ENCODE measurements at regions not wholly inside any gene's neighbourhood (a gene's known extent, or its start where the extent isn't known, plus 50 kb on each side); places are given as distances from the start of the nearest gene placed in this dataset.

DNA sequence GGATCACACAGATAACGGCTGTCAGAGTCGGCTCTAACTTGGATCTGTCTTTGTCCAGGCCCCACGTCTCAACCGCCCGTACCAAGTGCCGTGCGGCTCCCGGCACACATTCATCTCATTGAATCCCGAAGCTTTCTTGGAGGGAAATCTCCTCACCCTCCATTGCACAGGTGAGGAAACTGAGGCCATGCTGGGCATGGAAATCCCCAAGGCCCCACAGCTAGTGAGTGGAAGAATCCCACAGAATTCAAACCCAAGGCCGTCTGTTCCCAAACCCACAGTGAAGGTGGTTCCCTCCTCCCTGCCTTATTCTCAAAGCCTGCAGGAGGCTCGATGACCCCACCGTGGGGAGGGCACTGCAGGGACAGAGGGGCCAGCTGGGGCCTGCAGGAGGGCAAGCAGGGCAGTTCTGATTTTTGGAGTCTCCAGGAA is 437.9 kb downstream of the MATN1 start:
- POLR2A ChIA-PET, result no interaction called here
- H3K9ac ChIP-seq (ENCODE audit: low read length), result no peak overlapping the region
- DNase-seq (ENCODE audit: low read depth, low spot score) (no peak), ATAC-seq (no peak)
- no peak overlapping the region for H3K4me3 ChIP-seq (replicated peaks in 1 of 2; ENCODE audit: low read depth in 1 of 2, low read length in 2 of 2)
- intact Hi-C loops (cut with micrococcal nuclease), result no loop called here
- BruUV-seq (replicated peaks), result no TSS peak
- CTCF ChIA-PET, result no interaction called here
- no peaks in the 10 kb centered on the region for H3K4me1 ChIP-seq (ENCODE audit: control insufficient read depth in 1 of 2, insufficient read depth in 2 of 2, low read length in 2 of 2)
- H3K9me2 ChIP-seq (ENCODE audit: insufficient read depth), result no peaks in the 10 kb centered on the region
- H3K27ac ChIP-seq (ENCODE audit: low read depth, low read length), result no peak overlapping the region
- no peak overlapping the region for H2AFZ ChIP-seq (ENCODE audit: low read depth, low read length, poor library complexity, severe bottlenecking)
- H3K36me3 ChIP-seq (ENCODE audit: control insufficient read depth in 1 of 2, insufficient read depth in 2 of 2, low read length in 2 of 2), result no peaks in the 10 kb centered on the region
- H3K4me2 ChIP-seq (ENCODE audit: low read length), result no peak overlapping the region
- TF ChIP-seq EZH2phosphoT487 (IDR thresholded peaks at IDR 0.05; ENCODE audit: borderline replicate concordance) (no peak), JUND (IDR thresholded peaks at IDR 0.05) (no peak), EZH2 (IDR thresholded peaks at IDR 0.05) (no peak), TCF7L2 (IDR thresholded peaks at IDR 0.05; ENCODE audit: borderline replicate concordance, extremely low read depth, insufficient read depth, insufficient read length) (no peak), RAD21 (IDR thresholded peaks at IDR 0.05; ENCODE audit: low read depth) (no peak)
- H3K27me3 ChIP-seq (ENCODE audit: insufficient read depth, low read length), result peaks cover 40% of the 10 kb centered on the region
- no peaks in the 10 kb centered on the region for H3K79me2 ChIP-seq (ENCODE audit: insufficient read depth, low read length)
- RAD21 ChIA-PET (ENCODE audit: low non-redundant PET in 1 of 2, low total read pairs in 2 of 2, uncharacterized antibody in 2 of 2, unreplicated experiment in 2 of 2), result no interaction called here
- H4K20me1 ChIP-seq (ENCODE audit: insufficient read depth), result no peaks in the 10 kb centered on the region
- H3K9me3 ChIP-seq (ENCODE audit: control insufficient read depth in 1 of 2, insufficient read depth in 1 of 2, low read depth in 1 of 2, low read length in 2 of 2), result no peaks in the 10 kb centered on the region

- H3K27me3 ChIP-seq (ENCODE audit: insufficient read depth, low read length), result peaks cover 41% of the 10 kb centered on the region
- no peak for DNase-seq (ENCODE audit: low read depth, low spot score)
- RAD21 ChIA-PET (ENCODE audit: low non-redundant PET in 1 of 2, low total read pairs in 2 of 2, uncharacterized antibody in 2 of 2, unreplicated experiment in 2 of 2), result no interaction called here
- H3K9me3 ChIP-seq (ENCODE audit: control insufficient read depth in 1 of 2, insufficient read depth in 1 of 2, low read depth in 1 of 2, low read length in 2 of 2), result no peaks in the 10 kb centered on the region
- no TSS peak for BruUV-seq (replicated peaks)
- POLR2A ChIA-PET, result interaction anchor here (0.6 kb wide), 1 partner anchor 1168 kb away, joined by 3 read pairs; no protein-coding TSS in a partner anchor
- intact Hi-C loops (cut with micrococcal nuclease), result no loop called here
- no peak overlapping the region for H3K27ac ChIP-seq (ENCODE audit: low read depth, low read length)
- H3K9me2 ChIP-seq (ENCODE audit: insufficient read depth), result no peaks in the 10 kb centered on the region
- no peaks in the 10 kb centered on the region for H3K36me3 ChIP-seq (ENCODE audit: control insufficient read depth in 1 of 2, insufficient read depth in 2 of 2, low read length in 2 of 2)
- no peak overlapping the region for H3K4me2 ChIP-seq (ENCODE audit: low read length)
- no peak for ATAC-seq
- no peaks in the 10 kb centered on the region for H3K79me2 ChIP-seq (ENCODE audit: insufficient read depth, low read length)
- no peak overlapping the region for H2AFZ ChIP-seq (ENCODE audit: low read depth, low read length, poor library complexity, severe bottlenecking)
- no peaks in the 10 kb centered on the region for H4K20me1 ChIP-seq (ENCODE audit: insufficient read depth)
- no peaks in the 10 kb centered on the region for H3K4me1 ChIP-seq (ENCODE audit: control insufficient read depth in 1 of 2, insufficient read depth in 2 of 2, low read length in 2 of 2)
- H3K9ac ChIP-seq (ENCODE audit: low read length), result no peak overlapping the region
- CTCF ChIA-PET, result no interaction called here
- H3K4me3 ChIP-seq (replicated peaks in 1 of 2; ENCODE audit: low read depth in 1 of 2, low read length in 2 of 2), result no peak overlapping the region
- no peak for TF ChIP-seq EZH2 (IDR thresholded peaks at IDR 0.05)
- TF ChIP-seq, protein P1, sequence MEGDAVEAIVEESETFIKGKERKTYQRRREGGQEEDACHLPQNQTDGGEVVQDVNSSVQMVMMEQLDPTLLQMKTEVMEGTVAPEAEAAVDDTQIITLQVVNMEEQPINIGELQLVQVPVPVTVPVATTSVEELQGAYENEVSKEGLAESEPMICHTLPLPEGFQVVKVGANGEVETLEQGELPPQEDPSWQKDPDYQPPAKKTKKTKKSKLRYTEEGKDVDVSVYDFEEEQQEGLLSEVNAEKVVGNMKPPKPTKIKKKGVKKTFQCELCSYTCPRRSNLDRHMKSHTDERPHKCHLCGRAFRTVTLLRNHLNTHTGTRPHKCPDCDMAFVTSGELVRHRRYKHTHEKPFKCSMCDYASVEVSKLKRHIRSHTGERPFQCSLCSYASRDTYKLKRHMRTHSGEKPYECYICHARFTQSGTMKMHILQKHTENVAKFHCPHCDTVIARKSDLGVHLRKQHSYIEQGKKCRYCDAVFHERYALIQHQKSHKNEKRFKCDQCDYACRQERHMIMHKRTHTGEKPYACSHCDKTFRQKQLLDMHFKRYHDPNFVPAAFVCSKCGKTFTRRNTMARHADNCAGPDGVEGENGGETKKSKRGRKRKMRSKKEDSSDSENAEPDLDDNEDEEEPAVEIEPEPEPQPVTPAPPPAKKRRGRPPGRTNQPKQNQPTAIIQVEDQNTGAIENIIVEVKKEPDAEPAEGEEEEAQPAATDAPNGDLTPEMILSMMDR (IDR thresholded peaks at IDR 0.05 in 2 of 3, conservative IDR thresholded peaks at IDR 0.05 in 1 of 3; ENCODE audit: borderline replicate concordance in 1 of 3, insufficient read depth in 1 of 3, low read depth in 2 of 3, low read length in 2 of 3), result no peak
- TF ChIP-seq SRF (IDR thresholded peaks at IDR 0.05; ENCODE audit: low read depth), result no peak
- TF ChIP-seq EGR1 (IDR thresholded peaks at IDR 0.05; ENCODE audit: low read depth), result no peak
- TF ChIP-seq EZH2phosphoT487 (IDR thresholded peaks at IDR 0.05; ENCODE audit: borderline replicate concordance), result no peak
- no peak for TF ChIP-seq TCF7L2 (IDR thresholded peaks at IDR 0.05; ENCODE audit: borderline replicate concordance, extremely low read depth, insufficient read depth, insufficient read length)
- TF ChIP-seq JUND (IDR thresholded peaks at IDR 0.05), result no peak
- no peak for TF ChIP-seq ATF3 (IDR thresholded peaks at IDR 0.05)
- TF ChIP-seq, protein P2, sequence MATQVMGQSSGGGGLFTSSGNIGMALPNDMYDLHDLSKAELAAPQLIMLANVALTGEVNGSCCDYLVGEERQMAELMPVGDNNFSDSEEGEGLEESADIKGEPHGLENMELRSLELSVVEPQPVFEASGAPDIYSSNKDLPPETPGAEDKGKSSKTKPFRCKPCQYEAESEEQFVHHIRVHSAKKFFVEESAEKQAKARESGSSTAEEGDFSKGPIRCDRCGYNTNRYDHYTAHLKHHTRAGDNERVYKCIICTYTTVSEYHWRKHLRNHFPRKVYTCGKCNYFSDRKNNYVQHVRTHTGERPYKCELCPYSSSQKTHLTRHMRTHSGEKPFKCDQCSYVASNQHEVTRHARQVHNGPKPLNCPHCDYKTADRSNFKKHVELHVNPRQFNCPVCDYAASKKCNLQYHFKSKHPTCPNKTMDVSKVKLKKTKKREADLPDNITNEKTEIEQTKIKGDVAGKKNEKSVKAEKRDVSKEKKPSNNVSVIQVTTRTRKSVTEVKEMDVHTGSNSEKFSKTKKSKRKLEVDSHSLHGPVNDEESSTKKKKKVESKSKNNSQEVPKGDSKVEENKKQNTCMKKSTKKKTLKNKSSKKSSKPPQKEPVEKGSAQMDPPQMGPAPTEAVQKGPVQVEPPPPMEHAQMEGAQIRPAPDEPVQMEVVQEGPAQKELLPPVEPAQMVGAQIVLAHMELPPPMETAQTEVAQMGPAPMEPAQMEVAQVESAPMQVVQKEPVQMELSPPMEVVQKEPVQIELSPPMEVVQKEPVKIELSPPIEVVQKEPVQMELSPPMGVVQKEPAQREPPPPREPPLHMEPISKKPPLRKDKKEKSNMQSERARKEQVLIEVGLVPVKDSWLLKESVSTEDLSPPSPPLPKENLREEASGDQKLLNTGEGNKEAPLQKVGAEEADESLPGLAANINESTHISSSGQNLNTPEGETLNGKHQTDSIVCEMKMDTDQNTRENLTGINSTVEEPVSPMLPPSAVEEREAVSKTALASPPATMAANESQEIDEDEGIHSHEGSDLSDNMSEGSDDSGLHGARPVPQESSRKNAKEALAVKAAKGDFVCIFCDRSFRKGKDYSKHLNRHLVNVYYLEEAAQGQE (IDR thresholded peaks at IDR 0.05; ENCODE audit: low read depth), result no peak
These were observed 438.5 kb downstream of the MATN1 start for GRCh38 chr1:30284728-30285475.

Data from HCT116 (cell line).